Muscle of leg (tissue), 3 donors: ENCODE measurements at regions not wholly inside any gene's neighbourhood (a gene's known extent, or its start where the extent isn't known, plus 50 kb on each side); places are given as distances from the start of the nearest gene placed in this dataset.

Experiments
- DNase-seq: peaks from one replicate; pipeline ENCODE4 v3.0.0; 2013
- H3K27ac ChIP-seq: one replicate; pipeline ENCODE4 v1.5.1; 2013; ENCODE audit warnings: mild to moderate bottlenecking, low read length, control low read depth
- H3K27me3 ChIP-seq: one replicate; pipeline ENCODE4 v1.6.1; 2013; ENCODE audit warnings: low read length; ENCODE audit not compliant: control insufficient read depth, insufficient read depth
- H3K36me3 ChIP-seq: one replicate; pipeline ENCODE4 v1.6.1; 2013; ENCODE audit warnings: low read length; ENCODE audit not compliant: control insufficient read depth, insufficient read depth
- H3K4me1 ChIP-seq: one replicate; pipeline ENCODE4 v1.6.1; 2013; ENCODE audit warnings: low read length; ENCODE audit not compliant: control insufficient read depth, insufficient read depth
- H3K4me3 ChIP-seq: one replicate; pipeline ENCODE4 v1.5.1; 2013; ENCODE audit warnings: low read length, control low read depth
- H3K9me3 ChIP-seq: replicated peaks from 2 replicates; pipeline ENCODE4 v1.6.1; 2013; ENCODE audit warnings: low read depth, low read length; ENCODE audit not compliant: control insufficient read depth
- WGBS: methylation state at CpG from one replicate; pipeline ENCODE4 v1.1.5; 2013; ENCODE audit warnings: missing lambda C conversion rate; ENCODE audit not compliant: insufficient coverage; 5-methylcytosine and 5-hydroxymethylcytosine counted together

GRCh38 chr7:52436278-52436677, 599.2 kb upstream of the POM121L12 start:
- no peaks in the 10 kb centered on the region for H3K9me3 ChIP-seq
- H3K36me3 ChIP-seq, result no peaks in the 10 kb centered on the region
- H3K27ac ChIP-seq, result no peak overlapping the region
- H3K27me3 ChIP-seq, result no peaks in the 10 kb centered on the region
- no peaks in the 10 kb centered on the region for H3K4me1 ChIP-seq
- H3K4me3 ChIP-seq, result no peak overlapping the region
- WGBS, result 89% methylated on average over 2 of the region's 4 CpGs
- DNase-seq, result no peak

DNA sequence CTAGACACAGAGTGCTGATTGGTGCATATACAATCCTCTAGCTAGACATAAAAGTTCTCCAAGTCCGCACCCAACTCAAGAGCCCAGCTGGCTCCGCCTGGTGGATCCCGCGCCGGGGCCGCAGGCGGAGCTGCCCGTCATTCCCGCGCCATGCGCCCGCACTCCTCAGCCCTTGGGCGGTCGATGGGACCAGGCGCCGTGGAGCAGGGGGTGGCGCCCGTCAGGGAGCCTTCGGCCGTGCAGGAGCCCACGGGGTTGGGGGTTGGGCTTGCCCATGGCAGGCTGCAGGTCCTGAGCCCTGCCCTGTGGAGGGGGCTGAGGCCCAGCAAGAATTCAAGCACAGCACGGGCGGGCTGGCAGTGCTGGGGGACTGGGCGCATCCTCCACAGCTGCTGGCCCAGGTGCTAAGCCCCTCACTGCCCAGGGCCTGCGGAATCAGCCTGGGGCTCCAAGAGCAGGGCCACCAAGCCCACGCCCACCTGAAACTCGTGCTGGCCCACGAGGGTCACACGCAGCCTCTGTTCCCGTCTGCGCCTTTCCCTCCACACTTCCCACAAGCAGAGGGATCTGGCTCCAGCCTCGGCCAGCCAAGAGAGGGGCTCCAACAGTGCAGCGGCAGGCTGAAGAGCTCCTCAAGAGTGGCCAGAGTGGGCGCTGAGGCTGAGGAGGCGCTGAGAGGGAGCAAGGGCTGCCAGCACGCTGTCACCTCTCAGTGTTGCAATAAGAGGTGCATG, 604.2 kb upstream of the POM121L12 start:
- Histone ChIP-seq H3K4me3 (no peak overlapping the region), H3K27me3 (no peaks in the 10 kb centered on the region), H3K36me3 (no peaks in the 10 kb centered on the region), H3K27ac (no peak overlapping the region), H3K9me3 (no peaks in the 10 kb centered on the region), H3K4me1 (no peaks in the 10 kb centered on the region)
- WGBS, result 89% methylated on average over 34 of the region's 36 CpGs
- DNase-seq, result no peak

DNA sequence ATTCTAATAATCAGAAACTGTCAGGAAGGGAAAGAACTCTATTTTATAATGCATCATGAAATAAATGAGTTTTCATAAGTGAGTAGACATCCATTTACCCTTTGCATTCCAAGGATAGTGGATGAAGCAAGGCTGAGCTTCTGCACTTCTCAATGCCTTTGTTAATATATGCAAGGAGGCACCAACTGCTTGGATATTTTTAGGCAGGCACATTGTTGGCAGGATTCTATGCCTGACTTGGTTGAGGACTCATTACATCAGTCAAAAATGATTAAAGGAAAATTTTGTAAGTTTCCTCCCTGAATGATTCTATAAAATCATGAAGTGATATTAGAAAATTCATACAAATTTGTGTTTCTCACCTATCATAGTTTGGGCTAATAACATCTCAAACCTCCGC, 612.2 kb upstream of the POM121L12 start:
- 100% methylated on average over 1 of the region's 1 CpG for WGBS
- H3K36me3 ChIP-seq, result no peaks in the 10 kb centered on the region
- H3K9me3 ChIP-seq, result no peaks in the 10 kb centered on the region
- peak; percentile 11 for DNase-seq
- no peaks in the 10 kb centered on the region for H3K4me1 ChIP-seq
- H3K27ac ChIP-seq, result no peak overlapping the region
- H3K27me3 ChIP-seq, result no peaks in the 10 kb centered on the region
- H3K4me3 ChIP-seq, result no peak overlapping the region

- Histone ChIP-seq H3K9me3 (no peaks in the 10 kb centered on the region), H3K27ac (no peak overlapping the region), H3K36me3 (no peaks in the 10 kb centered on the region), H3K4me3 (no peak overlapping the region), H3K27me3 (no peaks in the 10 kb centered on the region), H3K4me1 (no peaks in the 10 kb centered on the region)
- DNase-seq, result no peak
- 32% methylated on average over 2 of the region's 5 CpGs for WGBS
Measured at GRCh38 chr7:52413051-52413450, 622.4 kb upstream of the POM121L12 start.

GRCh38 chr7:52410032-52410431, 625.4 kb upstream of the POM121L12 start:
- Histone ChIP-seq H3K27ac (no peak overlapping the region), H3K36me3 (no peaks in the 10 kb centered on the region), H3K27me3 (no peaks in the 10 kb centered on the region), H3K4me1 (no peaks in the 10 kb centered on the region), H3K9me3 (no peaks in the 10 kb centered on the region), H3K4me3 (no peak overlapping the region)
- WGBS, result 83% methylated on average over 2 of the region's 4 CpGs
- no peak for DNase-seq

DNA sequence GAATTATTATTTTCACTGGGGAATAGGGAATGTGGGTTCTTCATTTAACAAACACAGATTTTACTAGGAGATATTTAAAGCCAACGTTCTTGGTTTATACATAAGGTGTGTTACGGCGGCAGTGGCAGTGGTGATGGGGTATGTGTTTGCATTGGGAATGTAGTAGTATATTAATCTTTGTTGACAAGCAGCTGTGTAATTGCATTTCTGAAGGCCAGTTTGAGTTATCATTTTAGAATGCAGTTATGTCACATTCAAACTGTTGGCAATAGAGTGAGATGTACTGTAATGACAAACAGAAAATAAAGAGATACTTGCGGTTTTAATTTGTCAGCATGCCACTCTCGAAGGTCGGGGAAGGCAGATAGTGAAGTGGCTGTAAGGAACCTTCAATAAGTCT, 628.6 kb upstream of the POM121L12 start:
- Histone ChIP-seq H3K4me1 (no peaks in the 10 kb centered on the region), H3K27ac (no peak overlapping the region), H3K27me3 (no peaks in the 10 kb centered on the region), H3K36me3 (no peaks in the 10 kb centered on the region), H3K9me3 (no peaks in the 10 kb centered on the region), H3K4me3 (no peak overlapping the region)
- no CpG with 5 or more reads among the region's 6 CpGs for WGBS
- no peak for DNase-seq

DNA sequence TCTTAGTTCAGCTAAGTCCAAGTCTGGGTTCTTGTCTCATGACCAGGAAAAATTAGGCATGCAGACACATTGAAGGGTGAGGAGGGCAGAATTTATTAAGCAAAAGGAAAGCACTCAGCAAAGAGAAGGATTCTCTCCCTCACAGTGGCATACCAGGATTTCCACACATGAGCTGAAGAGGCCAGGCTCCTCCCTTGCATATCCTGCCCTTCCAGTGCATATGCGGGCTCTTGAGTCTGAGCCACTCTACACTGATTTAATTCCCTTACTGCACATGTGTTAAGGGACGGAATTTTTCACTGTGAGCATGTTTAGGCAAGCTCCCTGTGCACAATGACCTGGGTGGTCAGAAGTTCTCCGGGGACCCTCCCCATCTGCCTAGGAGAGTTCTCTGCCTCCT, 652.7 kb upstream of the POM121L12 start:
- Histone ChIP-seq H3K4me3 (no peak overlapping the region), H3K27ac (no peak overlapping the region), H3K27me3 (no peaks in the 10 kb centered on the region), H3K4me1 (no peaks in the 10 kb centered on the region), H3K9me3 (peaks cover 8% of the 10 kb centered on the region), H3K36me3 (no peaks in the 10 kb centered on the region)
- DNase-seq, result no peak
- WGBS, result no CpG with 5 or more reads among the region's 3 CpGs

DNA sequence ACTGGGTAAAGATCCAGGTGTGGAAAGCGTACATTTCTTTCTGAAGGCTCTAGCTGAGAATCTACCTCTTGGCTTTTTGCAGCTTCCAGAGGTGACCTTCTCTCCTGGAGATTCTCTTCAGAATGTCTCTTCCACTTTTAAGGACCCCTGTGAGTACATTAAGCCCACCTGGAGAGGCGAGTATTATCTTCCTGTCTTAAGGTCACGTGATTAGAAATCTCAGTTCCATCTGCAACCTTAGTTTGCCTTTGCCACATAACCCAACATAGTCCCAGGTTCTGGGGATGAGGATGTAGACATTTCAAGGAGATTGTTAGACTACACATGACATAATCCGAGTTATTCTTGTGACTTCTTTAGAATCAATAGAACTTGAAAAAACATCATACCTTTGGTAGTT, 665.5 kb upstream of the POM121L12 start:
- peaks cover 7% of the 10 kb centered on the region for H3K9me3 ChIP-seq
- no peaks in the 10 kb centered on the region for H3K4me1 ChIP-seq
- H3K27me3 ChIP-seq, result no peaks in the 10 kb centered on the region
- no peak overlapping the region for H3K4me3 ChIP-seq
- 100% methylated on average over 1 of the region's 4 CpGs for WGBS
- H3K36me3 ChIP-seq, result no peaks in the 10 kb centered on the region
- DNase-seq, result no peak
- no peak overlapping the region for H3K27ac ChIP-seq

- DNase-seq, result no peak
- H3K4me1 ChIP-seq, result no peaks in the 10 kb centered on the region
- H3K27ac ChIP-seq, result no peak overlapping the region
- H3K9me3 ChIP-seq, result no peaks in the 10 kb centered on the region
- H3K27me3 ChIP-seq, result no peaks in the 10 kb centered on the region
- H3K4me3 ChIP-seq, result no peak overlapping the region
- no peaks in the 10 kb centered on the region for H3K36me3 ChIP-seq
Measured at GRCh38 chr7:52365349-52365748, 670.1 kb upstream of the POM121L12 start.

DNA sequence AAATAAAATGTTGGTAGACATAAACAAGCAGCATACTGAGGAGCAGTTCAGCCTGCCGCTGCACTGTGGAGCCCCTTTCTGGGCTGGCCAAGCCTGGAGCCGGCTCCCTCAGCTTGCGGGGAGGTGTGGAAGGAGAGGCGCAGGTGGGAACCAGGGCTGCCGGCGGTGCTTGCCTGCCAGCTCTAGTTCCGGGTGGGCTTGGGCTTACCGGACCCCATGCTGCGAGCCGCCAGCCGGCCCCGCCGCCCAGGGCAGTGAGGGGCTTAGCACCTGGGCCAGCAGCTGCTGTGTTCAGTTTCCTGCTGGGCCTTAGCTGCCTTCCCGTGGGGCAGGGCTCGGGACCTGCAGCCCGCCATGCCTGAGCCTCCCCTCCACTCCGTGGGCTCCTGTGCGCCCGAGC, 672.9 kb upstream of the POM121L12 start:
- WGBS, result 86% methylated on average over 17 of the region's 19 CpGs
- H3K4me3 ChIP-seq, result no peak overlapping the region
- no peaks in the 10 kb centered on the region for H3K4me1 ChIP-seq
- H3K9me3 ChIP-seq, result no peaks in the 10 kb centered on the region
- no peaks in the 10 kb centered on the region for H3K27me3 ChIP-seq
- H3K36me3 ChIP-seq, result no peaks in the 10 kb centered on the region
- DNase-seq, result no peak
- H3K27ac ChIP-seq, result no peak overlapping the region

DNA sequence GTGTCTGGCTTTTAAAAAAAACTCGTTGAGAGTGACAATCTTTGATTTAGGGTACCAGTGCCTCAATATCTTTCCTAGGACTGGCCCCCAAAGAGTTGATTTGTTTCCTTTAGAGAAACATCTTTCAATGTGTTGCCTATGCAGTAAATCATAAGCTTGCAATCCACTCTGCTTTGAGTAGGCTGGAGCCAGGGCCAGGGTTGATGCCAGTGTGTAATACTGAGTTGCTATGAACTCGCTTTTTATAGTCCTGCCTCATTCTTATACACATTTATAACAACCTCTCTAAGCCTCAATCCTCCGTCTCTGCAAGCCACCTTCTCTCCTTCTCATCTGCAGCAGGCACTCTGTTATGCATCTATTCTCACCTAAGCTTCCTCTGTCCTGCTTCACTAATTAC, 674.9 kb upstream of the POM121L12 start:
- Histone ChIP-seq H3K9me3 (no peaks in the 10 kb centered on the region), H3K4me3 (no peak overlapping the region), H3K4me1 (no peaks in the 10 kb centered on the region), H3K36me3 (no peaks in the 10 kb centered on the region), H3K27ac (no peak overlapping the region), H3K27me3 (no peaks in the 10 kb centered on the region)
- 50% methylated on average over 1 of the region's 3 CpGs for WGBS
- DNase-seq, result no peak
